Suprapubic skin (tissue), 3 donors: ENCODE measurements at regions not wholly inside any gene's neighbourhood (a gene's known extent, or its start where the extent isn't known, plus 50 kb on each side); places are given as distances from the start of the nearest gene placed in this dataset.

ENCODE experiments used
- EP300 ChIP-seq: sonication (generic); formaldehyde crosslinking; IDR thresholded peaks from one replicate; pipeline ENCODE4 v1.6.1; 2017; ENCODE audit warnings: antibody characterized with exemption
- POLR2A ChIP-seq, 2 donors: fragments of 450-650 bp; IDR thresholded peaks; one replicate each; pipeline ENCODE4 v1.6.1; 2017; ENCODE audit warnings: antibody characterized with exemption in 2 of 2, mild to moderate bottlenecking in 2 of 2, moderate library complexity in 2 of 2
- TF ChIP-seq, protein P1 (sequence below), 2 donors: fragments of 200-600 bp in 1 of 2; fragments of 450-650 bp in 1 of 2; sonication (generic) in 1 of 2; IDR thresholded peaks; one replicate each; pipeline ENCODE4 v1.5.1; 2016 to 2019; ENCODE audit warnings: antibody characterized with exemption in 2 of 2, mild to moderate bottlenecking in 1 of 2, moderate library complexity in 1 of 2

DNA sequence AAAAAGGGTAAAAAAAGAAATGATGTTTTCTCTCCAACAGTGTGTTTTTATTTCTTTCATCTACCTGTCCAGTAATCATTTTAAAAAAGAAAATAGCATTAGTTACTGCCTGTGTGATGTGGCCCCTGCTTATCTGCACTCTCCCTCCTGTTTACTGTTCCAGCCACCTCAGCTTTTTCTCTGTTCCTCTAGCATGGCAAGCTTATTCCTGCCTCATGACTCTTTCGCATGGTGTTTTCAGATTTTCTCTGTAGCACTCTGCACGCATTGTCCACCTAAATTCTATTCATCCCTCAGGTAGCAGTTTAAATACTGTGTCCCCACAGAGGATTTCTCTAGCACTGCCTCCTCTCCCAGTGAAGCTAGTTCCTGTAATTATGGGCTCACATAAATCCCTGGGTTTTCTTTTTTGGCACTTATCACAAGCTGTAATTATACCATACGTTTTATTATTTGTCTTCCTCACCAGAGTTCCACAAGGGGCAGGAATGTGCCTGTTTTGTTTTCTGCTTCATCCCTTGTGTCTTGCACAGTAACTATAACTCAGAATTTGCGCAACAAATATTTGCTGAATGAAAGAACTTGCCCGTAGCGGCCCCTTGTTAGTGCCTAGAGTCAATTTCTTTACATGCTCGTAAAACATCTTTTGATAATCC, 51.4 kb upstream of the LRIG2 start:
- no peak for TF ChIP-seq POLR2A (IDR thresholded peaks at IDR 0.05)
- TF ChIP-seq, protein P1, sequence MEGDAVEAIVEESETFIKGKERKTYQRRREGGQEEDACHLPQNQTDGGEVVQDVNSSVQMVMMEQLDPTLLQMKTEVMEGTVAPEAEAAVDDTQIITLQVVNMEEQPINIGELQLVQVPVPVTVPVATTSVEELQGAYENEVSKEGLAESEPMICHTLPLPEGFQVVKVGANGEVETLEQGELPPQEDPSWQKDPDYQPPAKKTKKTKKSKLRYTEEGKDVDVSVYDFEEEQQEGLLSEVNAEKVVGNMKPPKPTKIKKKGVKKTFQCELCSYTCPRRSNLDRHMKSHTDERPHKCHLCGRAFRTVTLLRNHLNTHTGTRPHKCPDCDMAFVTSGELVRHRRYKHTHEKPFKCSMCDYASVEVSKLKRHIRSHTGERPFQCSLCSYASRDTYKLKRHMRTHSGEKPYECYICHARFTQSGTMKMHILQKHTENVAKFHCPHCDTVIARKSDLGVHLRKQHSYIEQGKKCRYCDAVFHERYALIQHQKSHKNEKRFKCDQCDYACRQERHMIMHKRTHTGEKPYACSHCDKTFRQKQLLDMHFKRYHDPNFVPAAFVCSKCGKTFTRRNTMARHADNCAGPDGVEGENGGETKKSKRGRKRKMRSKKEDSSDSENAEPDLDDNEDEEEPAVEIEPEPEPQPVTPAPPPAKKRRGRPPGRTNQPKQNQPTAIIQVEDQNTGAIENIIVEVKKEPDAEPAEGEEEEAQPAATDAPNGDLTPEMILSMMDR (IDR thresholded peaks at IDR 0.05), result no peak
- TF ChIP-seq EP300, result no peak
